ENCODE measurements at regions not wholly inside any gene's neighbourhood (a gene's known extent, or its start where the extent isn't known, plus 50 kb on each side); places are given as distances from the start of the nearest gene placed in this dataset.
A peak's percentile ranks its signal among the peaks of the same experiment; 100 is the strongest.

DNA sequence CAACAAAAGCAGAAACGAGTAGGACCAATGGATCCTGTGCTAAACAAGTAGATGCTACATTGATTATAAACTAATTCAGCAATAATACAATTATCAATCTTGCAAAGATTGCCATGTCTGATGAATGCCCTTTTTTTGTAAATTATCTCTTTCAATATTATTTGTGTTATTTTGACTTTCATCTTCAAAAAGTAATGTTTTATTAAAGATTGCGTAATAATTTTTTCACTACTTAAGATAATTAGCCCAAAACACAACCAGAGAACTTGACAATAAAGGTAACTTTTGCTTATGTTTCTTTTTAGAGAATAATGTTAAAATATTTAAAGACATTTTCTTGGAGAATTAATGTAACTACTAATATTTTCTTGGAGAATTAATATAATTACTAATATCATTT is 553.8 kb upstream of the VSTM2A start:
- no peak for DNase-seq

- peak in 1 of 3 experiments; percentile 72 for DNase-seq
These were observed 549.0 kb upstream of the VSTM2A start for GRCh38 chr7:53993224-53993623.

- DNase-seq, result no peak
These were observed 545.3 kb upstream of the VSTM2A start for GRCh38 chr7:53996876-53997275.

- DNase-seq, result no peak
These were observed 527.4 kb upstream of the VSTM2A start for GRCh38 chr7:54014765-54015164.

GRCh38 chr7:54015251-54015650 is 526.9 kb upstream of the VSTM2A start:
- DNase-seq, result no peak

- DNase-seq, result no peak
These were observed 504.3 kb upstream of the VSTM2A start for GRCh38 chr7:54037873-54038272.

- no peak for DNase-seq
These were observed 481.5 kb upstream of the VSTM2A start for GRCh38 chr7:54060643-54061042.

GRCh38 chr7:54066643-54067042 is 475.5 kb upstream of the VSTM2A start:
- DNase-seq, result no peak

GRCh38 chr7:54069843-54070242 is 472.3 kb upstream of the VSTM2A start:
- no peak for DNase-seq

GRCh38 chr7:54072710-54073109 is 469.5 kb upstream of the VSTM2A start:
- DNase-seq, result no peak

GRCh38 chr7:54076616-54077015 is 465.6 kb upstream of the VSTM2A start:
- DNase-seq, result no peak

DNA sequence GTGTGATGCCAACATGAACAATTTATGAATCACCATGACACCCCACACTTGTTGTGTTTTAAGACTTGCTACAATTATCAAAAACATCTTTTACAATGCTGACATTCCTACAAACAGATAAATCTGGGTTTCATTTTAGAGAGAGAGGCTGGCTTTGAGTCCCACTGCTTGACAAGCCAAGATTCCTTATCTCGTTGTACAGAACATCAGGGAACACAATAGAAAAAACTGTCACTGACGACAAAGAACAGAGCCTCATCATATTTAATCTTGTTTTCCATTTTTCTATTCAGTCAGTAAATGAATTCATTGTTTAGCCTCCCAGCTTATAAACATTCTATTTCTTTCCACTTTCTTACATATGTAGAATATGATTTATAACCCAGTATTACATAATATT is 461.6 kb upstream of the VSTM2A start:
- DNase-seq, result no peak

- no peak for DNase-seq
These were observed 461.2 kb upstream of the VSTM2A start for GRCh38 chr7:54080971-54081370.

DNA sequence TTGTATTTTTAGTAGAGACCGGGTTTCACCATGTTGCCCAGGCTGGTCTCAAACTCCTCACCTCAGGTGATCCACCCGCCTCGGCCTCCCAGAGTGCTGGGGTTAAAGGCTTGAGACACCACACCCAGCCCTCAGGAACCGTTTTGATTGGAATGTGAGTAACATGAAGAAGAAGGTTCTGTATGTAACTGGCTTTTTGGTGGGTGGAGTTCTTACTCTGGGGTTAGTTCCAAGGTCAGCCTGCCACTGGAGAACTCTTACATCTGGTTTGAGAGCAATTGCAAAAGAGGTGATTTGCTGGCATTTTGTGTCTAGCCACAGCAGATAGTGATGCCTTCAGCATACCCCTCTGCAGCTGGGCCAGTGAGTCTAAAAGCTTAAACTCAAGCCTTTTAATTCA is 457.8 kb upstream of the VSTM2A start:
- no peak for DNase-seq

DNA sequence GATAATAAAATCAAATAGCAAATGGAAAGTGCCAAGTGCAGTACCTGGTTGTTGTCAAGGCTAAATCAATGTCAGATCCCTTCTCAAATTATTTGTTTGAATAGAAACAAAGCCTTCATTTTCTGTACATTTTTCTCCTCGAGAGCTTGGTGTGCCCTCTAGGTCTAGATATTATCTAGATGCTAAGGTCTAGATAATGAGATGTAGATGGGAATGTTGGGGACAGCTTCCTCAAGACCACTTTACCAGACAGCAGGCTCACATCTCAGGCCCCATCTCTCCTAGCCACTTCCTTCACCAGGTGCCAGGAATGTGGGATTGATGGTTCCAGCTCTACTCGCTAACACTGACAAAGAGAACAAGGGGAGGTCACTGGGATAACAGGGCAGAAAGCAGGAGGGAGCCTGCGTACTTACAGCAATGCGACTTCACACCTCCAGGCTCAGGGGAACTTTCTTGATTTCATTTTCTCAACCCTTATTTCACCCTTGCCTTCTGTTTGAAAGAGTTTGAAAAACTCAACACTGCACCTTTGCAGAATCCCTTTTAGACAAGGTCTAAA is 451.4 kb upstream of the VSTM2A start:
- DNase-seq, result no peak

DNA sequence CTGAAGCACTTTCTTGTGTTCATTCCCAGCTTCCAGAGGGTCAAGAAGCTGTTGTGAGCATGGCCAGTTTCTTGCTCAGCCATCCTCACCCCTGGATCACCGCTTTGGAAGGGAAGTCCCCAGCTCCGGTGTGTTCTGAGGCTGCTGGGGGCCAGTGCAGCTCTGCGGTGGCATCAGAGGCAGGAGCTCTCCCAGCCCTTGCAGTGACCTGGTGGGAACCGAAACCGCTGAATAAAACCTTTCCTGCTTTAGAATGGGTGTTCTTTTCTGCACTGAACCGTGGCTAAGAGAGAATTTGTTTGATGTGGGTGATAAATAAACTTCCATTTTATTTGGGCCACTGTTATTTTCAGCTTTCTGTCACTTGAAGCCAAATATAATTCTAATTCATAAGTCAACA is 450.9 kb upstream of the VSTM2A start:
- no peak for DNase-seq

DNA sequence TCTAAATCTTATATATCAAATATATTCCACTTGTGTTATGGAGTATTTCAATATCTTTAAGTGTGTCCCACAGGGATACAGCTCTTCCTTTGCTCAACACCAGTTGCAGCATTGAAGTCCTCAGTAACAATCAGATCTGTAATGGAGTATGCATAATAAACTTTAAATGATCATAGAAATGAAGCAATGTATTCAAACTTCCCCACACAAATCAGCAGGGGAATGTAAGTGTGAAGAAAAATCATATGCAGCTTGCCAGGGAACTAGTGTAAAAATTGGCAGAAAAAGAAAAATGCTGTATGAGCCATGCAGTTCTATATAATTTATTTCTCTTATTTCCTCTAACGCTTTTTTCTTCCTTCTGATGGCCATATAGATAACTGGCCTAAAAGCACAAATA is 444.3 kb upstream of the VSTM2A start:
- no peak for DNase-seq

DNA sequence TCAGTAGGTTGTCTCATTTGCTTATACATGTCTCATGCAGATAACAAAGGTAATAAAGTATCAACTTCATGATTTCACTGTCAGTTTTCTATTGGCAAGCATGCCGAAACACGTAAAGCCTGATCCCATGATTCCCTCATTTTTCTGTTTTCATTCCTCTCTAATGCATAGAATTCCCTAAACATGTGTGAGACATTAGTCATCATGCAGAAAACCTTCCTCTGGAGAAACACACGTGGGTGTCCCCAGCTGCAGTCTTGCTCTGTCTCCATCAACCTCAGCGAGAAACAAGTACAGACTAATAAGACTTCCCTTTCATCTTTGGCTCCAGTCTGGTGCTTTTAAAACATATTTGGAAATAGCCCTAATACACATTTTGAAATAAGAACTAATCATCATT is 432.7 kb upstream of the VSTM2A start:
- no peak for DNase-seq

GRCh38 chr7:54111814-54112511 is 430.2 kb upstream of the VSTM2A start:
- no peak for DNase-seq

DNA sequence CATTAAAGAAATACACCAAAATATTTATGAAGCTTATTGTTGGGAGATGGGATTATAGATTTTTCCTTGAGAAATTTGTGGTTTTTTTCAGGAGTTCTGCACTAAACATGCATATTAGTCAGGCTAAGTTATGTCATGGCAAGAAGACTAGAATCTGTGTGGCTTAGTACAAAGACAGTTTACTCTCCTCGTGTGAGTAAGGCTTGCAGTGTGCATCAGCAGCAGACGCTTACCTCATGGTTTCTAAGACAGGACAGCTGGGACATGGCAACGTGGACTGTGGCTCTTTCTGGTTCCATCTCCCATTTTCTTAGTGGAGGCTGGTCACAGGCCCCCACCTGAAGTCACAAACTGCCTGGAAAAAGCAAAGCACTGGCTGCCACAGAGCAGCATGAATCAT is 429.6 kb upstream of the VSTM2A start:
- DNase-seq, result no peak

DNA sequence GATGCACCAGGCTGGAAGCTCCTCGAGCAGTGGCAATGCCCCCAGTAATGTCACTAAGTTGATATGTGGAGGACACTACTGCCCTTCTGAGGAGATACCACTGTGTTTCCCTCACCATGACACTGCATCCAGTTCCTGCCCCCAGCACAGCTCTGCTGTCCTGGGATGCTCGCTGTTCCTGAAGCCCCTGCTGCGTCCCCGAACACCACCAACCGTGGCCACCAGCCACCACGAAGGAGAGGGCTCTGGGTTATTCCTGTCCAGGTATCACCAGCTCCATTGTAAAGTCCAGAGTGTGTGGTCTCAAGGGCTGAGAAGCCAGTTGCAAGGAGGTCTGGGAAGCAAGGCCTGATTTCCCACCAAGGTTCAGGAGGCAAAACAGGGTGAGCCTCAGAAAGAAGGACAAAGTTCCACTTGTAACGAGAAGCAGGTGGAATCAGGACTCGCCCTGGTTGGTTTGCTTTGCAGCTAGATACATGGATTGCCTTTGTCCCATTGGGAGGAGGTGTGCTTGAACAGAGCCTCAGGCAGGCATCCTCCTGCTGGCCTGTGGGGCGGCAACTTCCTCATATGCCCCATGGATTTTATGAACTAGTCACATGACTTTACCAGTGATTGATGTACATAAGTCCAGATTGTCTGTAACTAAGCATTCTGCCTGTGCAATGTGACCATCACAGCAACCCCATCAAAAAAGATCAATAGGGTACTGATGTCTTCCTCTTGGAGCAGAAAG is 427.0 kb upstream of the VSTM2A start:
- DNase-seq, result no peak

GRCh38 chr7:54116956-54117355 is 425.2 kb upstream of the VSTM2A start:
- no peak for DNase-seq

DNA sequence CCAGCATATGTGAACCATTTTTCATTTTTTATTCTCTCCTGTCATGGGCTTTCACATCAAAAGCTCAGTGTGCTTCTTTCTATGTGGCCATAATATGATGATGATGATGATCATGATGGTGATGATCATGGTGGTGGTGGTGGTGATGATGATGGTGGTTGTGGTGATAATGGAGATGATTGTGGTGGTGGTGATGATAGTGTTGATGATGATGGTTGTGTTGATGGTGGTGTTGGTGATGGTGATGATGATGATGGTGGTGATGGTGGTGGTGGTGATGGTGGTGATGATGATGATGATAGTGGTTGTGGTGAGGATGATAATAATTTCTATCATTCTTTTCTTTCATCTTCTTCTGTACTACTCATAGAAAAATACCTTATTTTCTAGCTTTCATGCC is 413.1 kb upstream of the VSTM2A start:
- DNase-seq, result no peak

- DNase-seq, result no peak
These were observed 400.6 kb upstream of the VSTM2A start for GRCh38 chr7:54141576-54141975.

DNA sequence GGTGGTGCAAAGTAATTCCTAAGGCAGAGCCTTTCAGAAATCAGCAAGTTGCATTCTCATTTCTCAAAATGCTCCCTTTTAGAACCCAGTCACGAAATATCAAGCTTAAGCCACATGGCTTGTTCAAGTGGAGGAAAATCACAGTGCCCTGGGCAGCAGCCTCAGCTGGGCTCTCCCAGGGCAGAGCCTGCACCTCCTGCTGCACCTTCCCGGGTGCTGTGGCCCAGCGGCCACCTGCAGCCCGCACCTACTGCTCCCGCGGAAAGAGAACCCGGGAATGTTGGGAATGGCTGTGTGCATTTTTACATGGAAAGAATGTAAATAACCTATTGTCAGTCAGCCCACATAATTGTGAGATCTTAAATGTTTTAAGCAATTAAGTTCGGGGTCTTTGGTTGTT is 396.5 kb upstream of the VSTM2A start:
- DNase-seq, result no peak
